HCT116 (cell line): ENCODE measurements at regions not wholly inside any gene's neighbourhood (a gene's known extent, or its start where the extent isn't known, plus 50 kb on each side); places are given as distances from the start of the nearest gene placed in this dataset.

Source experiments
- ATAC-seq: fragments of 200-7000 bp; cut with Tn5 transposase; 2 replicates; pipeline ENCODE4 v1.9.1; 2020; ENCODE audit warnings: mild to moderate bottlenecking, moderate library complexity
- BruUV-seq: library from RNA; stranded (reverse); fragments of 400-500 nt; replicated peaks from 2 replicates; lab custom pipeline; 2021; lab: Mats Ljungman, UMichigan
- CTCF ChIA-PET: fragments of 300-600 bp; sonication (Branson Sonifier 250); formaldehyde crosslinking; loops from one replicate; lab custom pipeline; 2021; ENCODE audit warnings: antibody characterized with exemption; lab: Charles Lee
- POLR2A ChIA-PET: fragments of 300-600, 350-600 bp; sonication (Branson Sonifier 250); formaldehyde crosslinking; loops from one replicate; lab custom pipeline; 2021; ENCODE audit warnings: antibody characterized with exemption; lab: Charles Lee
- RAD21 ChIA-PET, 2 experiments: fragments of 300-600 bp; sonication (Branson Sonifier 250); formaldehyde crosslinking; loops; one replicate each; lab custom pipeline; 2023; ENCODE audit warnings: low total read pairs in 2 of 2; ENCODE audit not compliant: uncharacterized antibody in 2 of 2, unreplicated experiment in 2 of 2, low non-redundant PET in 1 of 2; lab: Charles Lee
- DNase-seq: peaks from one replicate; pipeline ENCODE4 v3.0.0-alpha.2; 2010; ENCODE audit warnings: low read depth, low spot score
- H2AFZ ChIP-seq: fragments of 200-600 bp; shearing (Covaris generic), sonication (generic); 2 replicates; pipeline ENCODE4 v1.6.1; 2017; ENCODE audit warnings: low read depth, mixed run types, mixed read lengths, antibody characterized with exemption, low read length; ENCODE audit not compliant: poor library complexity, severe bottlenecking
- H3K27ac ChIP-seq: 2 replicates; pipeline ENCODE4 v1.5.1; 2012; ENCODE audit warnings: low read depth, low read length
- H3K27me3 ChIP-seq: fragments of 200-600 bp; sonication (generic); 2 replicates; pipeline ENCODE4 v1.6.1; 2016; ENCODE audit warnings: mixed run types, low read length, mixed read lengths; ENCODE audit not compliant: insufficient read depth
- H3K36me3 ChIP-seq, 2 experiments: fragments of 200-500 bp in 1 of 2; fragments of 200-600 bp in 1 of 2; sonication (Bioruptor generic) in 1 of 2; sonication (generic) in 1 of 2; 2 replicates each; pipeline versions ENCODE4 v1.5.1 to v1.6.1; 2014 to 2016; ENCODE audit warnings: low read length in 2 of 2, inconsistent platforms in 1 of 2, mixed read lengths in 1 of 2, mixed run types in 1 of 2; ENCODE audit not compliant: insufficient read depth in 2 of 2, control insufficient read depth in 1 of 2
- H3K4me1 ChIP-seq, 2 experiments: fragments of 200-600 bp in 1 of 2; sonication (generic) in 1 of 2; 2 replicates each; pipeline versions ENCODE4 v1.5.1 to v1.6.1; 2012 to 2017; ENCODE audit warnings: low read length in 2 of 2, inconsistent platforms in 1 of 2, mild to moderate bottlenecking in 1 of 2, mixed read lengths in 1 of 2, mixed run types in 1 of 2, moderate library complexity in 1 of 2; ENCODE audit not compliant: insufficient read depth in 2 of 2, control insufficient read depth in 1 of 2
- H3K4me2 ChIP-seq: fragments of 200-600 bp; sonication (generic); 2 replicates; pipeline ENCODE4 v1.6.1; 2017; ENCODE audit warnings: mixed run types, low read length, mixed read lengths
- H3K4me3 ChIP-seq, 2 experiments: fragments of 200-600 bp in 1 of 2; sonication (generic) in 1 of 2; replicated peaks in 1 of 2; 2 replicates each; pipeline ENCODE4 v1.5.1; 2011 to 2016; ENCODE audit warnings: low read length in 2 of 2, control low read depth in 1 of 2, low read depth in 1 of 2, mild to moderate bottlenecking in 1 of 2, mixed read lengths in 1 of 2, mixed run types in 1 of 2
- H3K79me2 ChIP-seq: fragments of 200-600 bp; sonication (generic); 2 replicates; pipeline ENCODE4 v1.6.1; 2017; ENCODE audit warnings: mild to moderate bottlenecking, mixed run types, low read length, moderate library complexity, mixed read lengths; ENCODE audit not compliant: insufficient read depth
- H3K9ac ChIP-seq: fragments of 200-600 bp; sonication (generic); 2 replicates; pipeline ENCODE4 v1.6.1; 2016; ENCODE audit warnings: low read length, mixed read lengths
- H3K9me2 ChIP-seq: fragments of 200-600 bp; sonication (generic), shearing (Covaris generic); 2 replicates; pipeline ENCODE4 v1.6.1; 2017; ENCODE audit warnings: mixed run types, mild to moderate bottlenecking, moderate library complexity; ENCODE audit not compliant: insufficient read depth
- H3K9me3 ChIP-seq, 2 experiments: fragments of 200-500 bp in 1 of 2; fragments of 200-600 bp in 1 of 2; sonication (Bioruptor generic) in 1 of 2; sonication (generic) in 1 of 2; 2 replicates each; pipeline ENCODE4 v1.6.1; 2014 to 2017; ENCODE audit warnings: low read length in 2 of 2, mixed read lengths in 2 of 2, inconsistent platforms in 1 of 2, low read depth in 1 of 2, mild to moderate bottlenecking in 1 of 2, mixed run types in 1 of 2, moderate library complexity in 1 of 2; ENCODE audit not compliant: control insufficient read depth in 1 of 2, insufficient read depth in 1 of 2
- H4K20me1 ChIP-seq: fragments of 200-600 bp; sonication (generic), shearing (Covaris generic); 2 replicates; pipeline ENCODE4 v1.6.1; 2017; ENCODE audit warnings: mixed run types, mild to moderate bottlenecking, moderate library complexity; ENCODE audit not compliant: insufficient read depth
- CEBPB ChIP-seq: IDR thresholded peaks from 2 replicates; pipeline ENCODE4 v1.6.1; 2012; ENCODE audit warnings: low read depth
- ELF1 ChIP-seq: IDR thresholded peaks from 2 replicates; pipeline ENCODE4 v1.6.1; 2012; ENCODE audit warnings: low read depth, borderline replicate concordance
- RAD21 ChIP-seq: IDR thresholded peaks from 2 replicates; pipeline ENCODE4 v1.6.1; 2012; ENCODE audit warnings: low read depth, mild to moderate bottlenecking
- SIN3A ChIP-seq: IDR thresholded peaks from 2 replicates; pipeline ENCODE4 v1.6.1; 2012; ENCODE audit warnings: low read depth
- TCF7L2 ChIP-seq: IDR thresholded peaks from 2 replicates; pipeline ENCODE4 v1.7.0; 2011; ENCODE audit warnings: borderline replicate concordance, inconsistent platforms; ENCODE audit not compliant: insufficient read depth, insufficient read length; ENCODE audit errors: extremely low read depth
- ZFX ChIP-seq: fragments of 450-650 bp; IDR thresholded peaks from 2 replicates; pipeline ENCODE4 v1.6.1; 2017
- ZNF274 ChIP-seq: fragments of 200-500 bp; sonication (Bioruptor generic); IDR thresholded peaks from 2 replicates; pipeline ENCODE4 v1.6.1; 2014; ENCODE audit warnings: mild to moderate bottlenecking, low read depth, low read length, inconsistent platforms
- intact Hi-C: fragments of 100-400 bp; cut with micrococcal nuclease; formaldehyde crosslinking; loops from 2 replicates; pipeline ENCODE4 v1.10.0; 2022
- TF ChIP-seq, protein P1 (sequence below): IDR thresholded peaks from 2 replicates; pipeline ENCODE4 v1.6.1; 2012
- TF ChIP-seq, protein P2 (sequence below): IDR thresholded peaks from 2 replicates; pipeline ENCODE4 v1.6.1; 2012

DNA sequence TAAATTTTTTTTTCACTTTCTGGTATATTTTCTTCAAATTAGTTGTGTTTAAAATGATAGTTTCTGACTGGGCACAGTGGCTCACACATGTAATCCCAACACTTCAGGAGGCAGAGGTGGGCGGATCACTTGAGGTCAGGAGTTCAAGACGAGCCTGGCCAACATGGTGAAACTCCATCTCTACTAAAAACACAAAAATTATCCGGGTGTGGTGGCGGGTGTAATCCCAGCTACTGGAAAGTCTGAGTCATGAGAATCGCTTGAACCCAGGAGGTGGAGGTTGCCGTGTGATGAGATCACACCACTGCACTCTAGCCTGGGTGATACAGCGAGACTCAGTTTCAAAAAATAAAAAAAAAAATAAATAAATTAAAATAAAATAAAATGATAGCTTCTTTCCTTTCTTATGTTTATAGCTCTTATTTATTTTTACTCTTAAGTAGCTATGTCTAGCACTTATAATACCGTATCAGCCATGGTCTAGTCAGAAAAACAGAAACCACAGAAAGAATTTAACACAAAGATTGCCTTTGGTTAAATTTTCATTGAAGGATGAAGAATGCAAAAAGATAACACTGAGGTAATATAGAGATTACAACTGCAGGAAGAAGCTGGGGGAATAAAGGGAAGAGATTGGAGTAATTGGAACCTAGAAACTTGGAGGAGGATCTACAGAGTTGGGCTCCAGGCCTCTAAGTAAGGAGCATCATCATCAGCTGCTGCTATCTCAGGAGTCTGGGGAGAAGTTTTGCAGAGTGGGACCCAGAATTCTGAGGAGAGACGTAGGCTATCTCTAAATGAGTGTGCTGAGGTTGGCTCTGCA is 54.7 kb upstream of the MBOAT2 start (continued):
- TF ChIP-seq, protein P1, sequence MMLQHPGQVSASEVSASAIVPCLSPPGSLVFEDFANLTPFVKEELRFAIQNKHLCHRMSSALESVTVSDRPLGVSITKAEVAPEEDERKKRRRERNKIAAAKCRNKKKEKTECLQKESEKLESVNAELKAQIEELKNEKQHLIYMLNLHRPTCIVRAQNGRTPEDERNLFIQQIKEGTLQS: no peak
- TF ChIP-seq ZNF274: no peak
- no peak for TF ChIP-seq SIN3A
- TF ChIP-seq RAD21: peak; percentile 38

DNA sequence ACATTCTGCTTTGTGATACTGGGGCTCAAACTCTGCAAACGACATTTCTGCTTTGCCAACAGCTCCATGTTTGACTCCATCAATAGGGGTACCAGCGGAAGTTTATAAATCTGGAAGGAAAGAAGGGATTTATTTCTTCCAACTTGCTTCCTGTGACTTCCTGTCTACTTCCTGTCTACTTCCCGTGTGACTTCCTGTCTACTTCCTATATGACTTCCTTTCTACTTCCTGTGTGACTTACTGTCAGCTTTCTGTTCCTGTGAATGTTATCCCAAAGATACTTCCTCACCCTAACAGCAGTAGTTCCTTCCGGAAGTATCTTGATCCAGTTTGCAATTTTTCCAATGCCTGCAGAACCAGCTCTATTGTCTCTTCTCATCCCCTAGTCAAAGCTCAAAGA is 52.0 kb upstream of the MBOAT2 start:
- H3K4me3 ChIP-seq: no peak overlapping the region
- TF ChIP-seq CEBPB: no peak
- TF ChIP-seq ELF1: peak; percentile 36
- TF ChIP-seq ZFX: no peak
- TF ChIP-seq, all 23 proteins: peak for 1
- Histone ChIP-seq H3K27ac (no peak overlapping the region), H3K36me3 (no peaks in the 10 kb centered on the region), H3K9me2 (no peaks in the 10 kb centered on the region), H3K79me2 (no peaks in the 10 kb centered on the region), H2AFZ (peak overlapping the region; percentile 78), H4K20me1 (no peaks in the 10 kb centered on the region), H3K9me3 (no peaks in the 10 kb centered on the region), H3K4me2 (no peak overlapping the region), H3K4me1 (peaks cover 10 to 29% of the 10 kb centered on the region in 2 experiments), H3K27me3 (no peaks in the 10 kb centered on the region), H3K9ac (no peak overlapping the region)
- intact Hi-C loops: no loop called here
- no peak for ATAC-seq
- DNase-seq: no peak
- ChIA-PET RAD21 (no interaction called here), POLR2A (no interaction called here), CTCF (no interaction called here)
- BruUV-seq: no TSS peak

DNA sequence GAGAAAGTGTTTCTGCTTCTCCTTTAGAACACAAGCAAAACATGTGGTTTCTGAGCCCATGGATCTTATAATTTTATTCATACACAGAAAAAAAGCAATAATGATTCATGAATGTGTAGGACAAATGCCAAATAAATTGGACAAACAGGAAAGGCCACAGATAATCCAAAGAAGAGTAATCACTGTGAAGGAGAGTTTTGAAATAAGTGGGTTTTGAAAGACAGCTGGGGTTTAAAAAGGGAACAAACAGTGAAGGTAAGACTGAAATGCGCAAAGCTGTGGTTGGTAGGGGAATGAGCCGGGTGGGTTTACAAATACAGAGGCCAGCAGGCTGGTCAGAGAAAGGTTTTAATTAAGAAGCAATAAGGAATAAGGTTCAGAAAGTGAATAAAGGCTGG is 50.0 kb upstream of the MBOAT2 start:
- H4K20me1 ChIP-seq: no peaks in the 10 kb centered on the region
- ATAC-seq (no peak), DNase-seq (no peak)
- ChIA-PET RAD21 (no interaction called here), CTCF (no interaction called here), POLR2A (no interaction called here)
- H3K79me2 ChIP-seq: no peaks in the 10 kb centered on the region
- H3K4me3 ChIP-seq: no peak overlapping the region
- no peaks in the 10 kb centered on the region for H3K36me3 ChIP-seq
- TF ChIP-seq RAD21 (no peak), SIN3A (no peak), TCF7L2 (no peak), ZFX (no peak)
- TF ChIP-seq, protein P2, sequence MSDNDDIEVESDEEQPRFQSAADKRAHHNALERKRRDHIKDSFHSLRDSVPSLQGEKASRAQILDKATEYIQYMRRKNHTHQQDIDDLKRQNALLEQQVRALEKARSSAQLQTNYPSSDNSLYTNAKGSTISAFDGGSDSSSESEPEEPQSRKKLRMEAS: no peak
- H3K9me3 ChIP-seq: no peaks in the 10 kb centered on the region
- no peak overlapping the region for H3K4me2 ChIP-seq
- no peak overlapping the region for H3K27ac ChIP-seq
- no peaks in the 10 kb centered on the region for H3K9me2 ChIP-seq
- no TSS peak for BruUV-seq
- peak overlapping the region; percentile 66 for H2AFZ ChIP-seq
- no peak overlapping the region for H3K9ac ChIP-seq
- no peaks in the 10 kb centered on the region for H3K27me3 ChIP-seq
- intact Hi-C loops: no loop called here
- peaks cover 10 to 24% of the 10 kb centered on the region in 2 experiments for H3K4me1 ChIP-seq
